Calu3 (cell line): ENCODE measurements at regions not wholly inside any gene's neighbourhood (a gene's known extent, or its start where the extent isn't known, plus 50 kb on each side); places are given as distances from the start of the nearest gene placed in this dataset.

Experiments
- BruUV-seq: library from RNA; stranded (reverse); fragments of 400-500 nt; replicated peaks from 2 replicates; lab custom pipeline; 2021; lab: Mats Ljungman, UMichigan
- CTCF ChIA-PET: fragments of 300-600 bp; sonication (Branson Sonifier 250); formaldehyde crosslinking; loops from one replicate; lab custom pipeline; 2022; ENCODE audit warnings: antibody characterized with exemption; lab: Charles Lee
- DNase-seq: peaks from one replicate; pipeline ENCODE4 v3.0.0; 2022
- H3K27ac Mint-ChIP-seq: one replicate; pipeline ENCODE4 v1.8.0; 2022; ENCODE audit warnings: mixed read lengths; ENCODE audit not compliant: unreplicated experiment
- H3K27me3 Mint-ChIP-seq: one replicate; pipeline ENCODE4 v1.8.0; 2022; ENCODE audit warnings: mixed read lengths; ENCODE audit not compliant: unreplicated experiment
- H3K36me3 Mint-ChIP-seq: one replicate; pipeline ENCODE4 v1.8.0; 2022; ENCODE audit warnings: mild to moderate bottlenecking, moderate library complexity, mixed read lengths; ENCODE audit not compliant: insufficient read depth, unreplicated experiment
- H3K4me1 Mint-ChIP-seq: one replicate; pipeline ENCODE4 v1.8.0; 2022; ENCODE audit warnings: mild to moderate bottlenecking, low read depth, mixed read lengths; ENCODE audit not compliant: unreplicated experiment
- H3K4me3 Mint-ChIP-seq: one replicate; pipeline ENCODE4 v1.8.0; 2022; ENCODE audit warnings: mild to moderate bottlenecking, low read depth, moderate library complexity, mixed read lengths; ENCODE audit not compliant: unreplicated experiment
- H3K9me3 Mint-ChIP-seq: one replicate; pipeline ENCODE4 v1.8.0; 2022; ENCODE audit warnings: low read depth, mixed read lengths; ENCODE audit not compliant: unreplicated experiment
- CTCF ChIP-seq: fragments of 200-600 bp; IDR thresholded peaks from one replicate; pipeline ENCODE4 v1.8.0; 2022; ENCODE audit warnings: antibody characterized with exemption; ENCODE audit not compliant: unreplicated experiment
- intact Hi-C: fragments of 100-400 bp; cut with micrococcal nuclease; formaldehyde crosslinking; loops from one replicate; pipeline ENCODE4 v1.10.0; 2022; ENCODE audit not compliant: unreplicated experiment

DNA sequence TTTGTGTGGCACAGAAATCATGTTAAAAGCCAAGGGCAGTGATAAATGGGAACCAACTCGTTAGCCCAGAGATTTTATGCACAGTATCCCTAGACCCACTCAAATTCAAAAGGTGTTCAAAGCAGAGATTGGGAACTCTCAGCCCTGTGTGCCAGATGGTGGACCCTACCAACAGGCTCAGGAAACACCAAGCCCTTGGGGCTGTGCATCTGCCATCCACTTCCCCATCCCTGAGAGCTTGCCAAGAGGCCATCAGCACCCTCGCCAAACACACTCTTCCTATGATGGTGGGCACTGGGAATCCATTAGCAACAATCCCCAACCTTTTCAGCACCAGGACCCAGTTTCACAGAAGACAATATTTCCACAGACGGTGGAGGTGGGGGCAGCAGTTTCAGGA lies 194.2 kb upstream of the NFIA start:
- CTCF ChIA-PET, result no interaction called here
- no peak for TF ChIP-seq CTCF
- no peak overlapping the region for H3K4me3 Mint-ChIP-seq
- H3K9me3 Mint-ChIP-seq, result no peaks in the 10 kb centered on the region
- no TSS peak for BruUV-seq
- H3K4me1 Mint-ChIP-seq, result no peaks in the 10 kb centered on the region
- peaks cover 45% of the 10 kb centered on the region for H3K27me3 Mint-ChIP-seq
- no peaks in the 10 kb centered on the region for H3K36me3 Mint-ChIP-seq
- no peak for DNase-seq
- intact Hi-C loops, result no loop called here
- no peak overlapping the region for H3K27ac Mint-ChIP-seq

DNA sequence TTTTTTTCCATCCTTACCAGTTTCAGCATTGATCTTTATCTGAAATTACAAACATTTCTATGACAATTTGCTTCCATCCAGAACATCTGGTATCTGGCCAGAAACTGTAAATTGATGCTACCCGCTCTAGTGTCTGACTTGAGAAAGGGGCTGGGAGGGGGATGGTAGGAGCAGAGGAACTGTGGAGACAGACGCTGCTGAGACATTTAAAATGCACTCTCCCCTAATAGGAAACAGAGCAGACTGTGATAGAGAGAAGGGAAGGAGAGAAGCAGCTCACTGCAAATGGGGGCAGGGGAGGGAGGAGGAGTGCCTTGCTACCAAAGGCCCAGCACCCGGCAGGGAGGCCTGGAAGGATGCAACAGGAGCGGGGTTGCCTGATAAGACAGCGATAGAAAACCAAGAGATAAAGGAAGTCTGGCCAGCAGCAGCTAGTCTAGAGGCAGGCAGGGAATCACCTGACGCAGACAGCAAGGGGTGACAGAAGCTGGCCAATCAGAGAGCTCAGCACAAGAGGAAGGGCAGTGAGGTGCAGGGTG lies 195.5 kb upstream of the NFIA start:
- intact Hi-C loops, result no loop called here
- CTCF ChIA-PET, result interaction anchor here (0.6 kb wide), 1 partner anchor 38 kb away, joined by 5 read pairs; no protein-coding TSS in a partner anchor
- no peak overlapping the region for H3K27ac Mint-ChIP-seq
- no peaks in the 10 kb centered on the region for H3K36me3 Mint-ChIP-seq
- H3K4me3 Mint-ChIP-seq, result no peak overlapping the region
- H3K4me1 Mint-ChIP-seq, result no peaks in the 10 kb centered on the region
- no peaks in the 10 kb centered on the region for H3K9me3 Mint-ChIP-seq
- no peak for DNase-seq
- no peak for TF ChIP-seq CTCF
- peaks cover 45% of the 10 kb centered on the region for H3K27me3 Mint-ChIP-seq
- BruUV-seq, result no TSS peak

DNA sequence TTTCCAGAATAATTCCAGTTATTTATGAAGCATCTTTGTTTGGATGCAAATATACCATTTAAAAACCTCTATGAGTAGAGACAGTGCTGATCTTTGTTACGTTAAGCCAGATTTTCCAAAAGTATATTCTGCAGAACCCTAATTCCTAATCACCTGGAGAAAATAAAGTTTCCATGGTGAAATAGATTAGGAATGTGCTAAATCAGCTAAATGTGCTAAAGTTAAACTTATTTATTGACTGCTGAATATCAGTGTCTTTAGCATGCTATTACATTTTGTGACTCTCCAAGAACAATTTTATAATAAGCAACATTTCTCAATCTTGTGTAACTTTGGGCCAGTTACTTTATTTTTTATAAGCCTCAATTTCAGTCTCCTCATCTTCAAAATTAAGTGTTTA lies 196.3 kb upstream of the NFIA start:
- CTCF ChIA-PET, result no interaction called here
- Mint-ChIP-seq H3K4me3 (no peak overlapping the region), H3K27ac (no peak overlapping the region), H3K9me3 (no peaks in the 10 kb centered on the region), H3K36me3 (no peaks in the 10 kb centered on the region), H3K4me1 (no peaks in the 10 kb centered on the region), H3K27me3 (peaks cover 37% of the 10 kb centered on the region)
- TF ChIP-seq CTCF, result no peak
- no TSS peak for BruUV-seq
- no peak for DNase-seq
- intact Hi-C loops, result no loop called here

DNA sequence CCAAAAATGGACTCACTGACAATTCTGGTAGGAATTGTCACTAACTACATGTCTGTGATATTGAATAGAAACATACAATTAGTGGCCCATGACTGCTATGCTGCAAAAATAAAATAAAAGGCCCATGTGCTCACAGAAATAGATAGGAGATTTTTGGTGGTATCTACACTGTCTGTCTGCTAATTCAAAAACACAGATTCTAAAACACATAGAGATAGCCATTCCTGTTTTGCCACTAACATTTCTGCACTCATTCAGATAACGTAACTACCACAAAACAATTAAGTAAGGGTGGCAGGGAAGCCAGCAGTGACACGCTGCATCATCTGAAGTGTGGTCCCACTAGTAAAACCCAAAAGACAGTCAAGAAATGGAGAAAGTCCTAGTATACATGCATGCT lies 202.2 kb upstream of the NFIA start:
- Mint-ChIP-seq H3K4me1 (no peaks in the 10 kb centered on the region), H3K27me3 (no peaks in the 10 kb centered on the region), H3K36me3 (no peaks in the 10 kb centered on the region), H3K4me3 (no peak overlapping the region), H3K27ac (no peak overlapping the region), H3K9me3 (no peaks in the 10 kb centered on the region)
- DNase-seq, result no peak
- intact Hi-C loops, result no loop called here
- TF ChIP-seq CTCF, result no peak
- no TSS peak for BruUV-seq
- CTCF ChIA-PET, result no interaction called here
